ENCODE measurements at regions not wholly inside any gene's neighbourhood (a gene's known extent, or its start where the extent isn't known, plus 50 kb on each side); places are given as distances from the start of the nearest gene placed in this dataset.

DNA sequence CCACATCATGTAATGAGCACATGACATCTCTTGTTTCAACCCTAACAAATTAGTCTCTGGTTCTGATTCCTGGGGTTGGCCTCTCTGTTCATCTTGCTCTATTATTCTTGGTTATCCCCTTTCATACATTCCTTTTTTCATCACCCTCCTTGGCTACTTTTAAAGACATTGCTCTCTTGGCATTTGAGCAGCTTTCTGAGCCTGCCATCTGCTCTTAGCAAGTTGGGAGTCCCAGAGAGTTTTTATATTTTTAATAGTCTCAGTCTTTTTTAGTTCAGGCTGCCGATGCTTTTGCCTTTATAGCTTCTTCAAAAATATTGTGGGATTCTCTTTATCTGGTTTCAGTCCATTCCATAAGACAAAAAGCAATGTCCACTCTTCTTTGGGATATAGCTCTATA, 1270.9 kb downstream of the ADGRL3 start:
- no peak for TF ChIP-seq POLR2A (IDR thresholded peaks at IDR 0.05)
- TF ChIP-seq, protein P1, sequence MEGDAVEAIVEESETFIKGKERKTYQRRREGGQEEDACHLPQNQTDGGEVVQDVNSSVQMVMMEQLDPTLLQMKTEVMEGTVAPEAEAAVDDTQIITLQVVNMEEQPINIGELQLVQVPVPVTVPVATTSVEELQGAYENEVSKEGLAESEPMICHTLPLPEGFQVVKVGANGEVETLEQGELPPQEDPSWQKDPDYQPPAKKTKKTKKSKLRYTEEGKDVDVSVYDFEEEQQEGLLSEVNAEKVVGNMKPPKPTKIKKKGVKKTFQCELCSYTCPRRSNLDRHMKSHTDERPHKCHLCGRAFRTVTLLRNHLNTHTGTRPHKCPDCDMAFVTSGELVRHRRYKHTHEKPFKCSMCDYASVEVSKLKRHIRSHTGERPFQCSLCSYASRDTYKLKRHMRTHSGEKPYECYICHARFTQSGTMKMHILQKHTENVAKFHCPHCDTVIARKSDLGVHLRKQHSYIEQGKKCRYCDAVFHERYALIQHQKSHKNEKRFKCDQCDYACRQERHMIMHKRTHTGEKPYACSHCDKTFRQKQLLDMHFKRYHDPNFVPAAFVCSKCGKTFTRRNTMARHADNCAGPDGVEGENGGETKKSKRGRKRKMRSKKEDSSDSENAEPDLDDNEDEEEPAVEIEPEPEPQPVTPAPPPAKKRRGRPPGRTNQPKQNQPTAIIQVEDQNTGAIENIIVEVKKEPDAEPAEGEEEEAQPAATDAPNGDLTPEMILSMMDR (IDR thresholded peaks at IDR 0.05 in 8 of 11, conservative IDR thresholded peaks at IDR 0.05 in 3 of 11) = no peak
